ENCODE measurements at regions not wholly inside any gene's neighbourhood (a gene's known extent, or its start where the extent isn't known, plus 50 kb on each side); places are given as distances from the start of the nearest gene placed in this dataset.

- FAIRE-seq: no peak
These were observed 541.7 kb upstream of the MEX3C start for GRCh38 chr18:51739044-51739666.

- no peak for FAIRE-seq
These were observed 554.4 kb upstream of the MEX3C start for GRCh38 chr18:51751901-51752300.

GRCh38 chr18:51753365-51754057 is 556.0 kb upstream of the MEX3C start:
- FAIRE-seq: no peak

- FAIRE-seq: no peak
These were observed 557.1 kb upstream of the MEX3C start for GRCh38 chr18:51754566-51754965.

GRCh38 chr18:51757255-51757924 is 559.9 kb upstream of the MEX3C start:
- FAIRE-seq: no peak

GRCh38 chr18:51762373-51762772 is 564.9 kb upstream of the MEX3C start:
- no peak for FAIRE-seq

- FAIRE-seq: no peak
These were observed 568.3 kb upstream of the MEX3C start for GRCh38 chr18:51765606-51766360.

- FAIRE-seq: no peak
These were observed 569.8 kb upstream of the MEX3C start for GRCh38 chr18:51767293-51767692.

GRCh38 chr18:51778115-51778514 is 561.9 kb upstream of the DCC start:
- FAIRE-seq: no peak

GRCh38 chr18:51789871-51790270 is 550.1 kb upstream of the DCC start:
- no peak for FAIRE-seq

- FAIRE-seq: no peak
These were observed 538.5 kb upstream of the DCC start for GRCh38 chr18:51801514-51801913.

GRCh38 chr18:51802569-51803428 is 537.2 kb upstream of the DCC start:
- FAIRE-seq: no peak

- no peak for FAIRE-seq
These were observed 532.7 kb upstream of the DCC start for GRCh38 chr18:51807336-51807735.

- FAIRE-seq: no peak
These were observed 528.1 kb upstream of the DCC start for GRCh38 chr18:51811883-51812282.

- no peak for FAIRE-seq
These were observed 526.3 kb upstream of the DCC start for GRCh38 chr18:51813740-51814139.

- FAIRE-seq: no peak
These were observed 518.4 kb upstream of the DCC start for GRCh38 chr18:51821610-51822009.

- no peak for FAIRE-seq
These were observed 515.3 kb upstream of the DCC start for GRCh38 chr18:51824746-51825145.

GRCh38 chr18:51833850-51834249 is 506.1 kb upstream of the DCC start:
- FAIRE-seq: no peak

GRCh38 chr18:51848702-51849101 is 491.3 kb upstream of the DCC start:
- no peak for FAIRE-seq

GRCh38 chr18:51852681-51853080 is 487.3 kb upstream of the DCC start:
- FAIRE-seq: no peak

GRCh38 chr18:51857989-51858388 is 482.0 kb upstream of the DCC start:
- FAIRE-seq: no peak

- FAIRE-seq: no peak
These were observed 479.0 kb upstream of the DCC start for GRCh38 chr18:51861046-51861445.
